ENCODE measurements at regions not wholly inside any gene's neighbourhood (a gene's known extent, or its start where the extent isn't known, plus 50 kb on each side); places are given as distances from the start of the nearest gene placed in this dataset.
"Not testable (repeated sequence)": the region's sequence is repeated elsewhere in the genome, so short reads cannot be mapped to it uniquely, and the experiment has no call there.

GRCh38 chr2:35933031-35933430 is 422.5 kb upstream of the CRIM1 start:
- no peak for DNase-seq (ENCODE audit: low read depth)

GRCh38 chr2:35932276-35932963 is 423.2 kb upstream of the CRIM1 start:
- DNase-seq (ENCODE audit: low read depth): no peak

- no peak for DNase-seq (ENCODE audit: low read depth)
These were observed 424.0 kb upstream of the CRIM1 start for GRCh38 chr2:35931626-35932025.

GRCh38 chr2:35931115-35931514 is 424.5 kb upstream of the CRIM1 start:
- no peak for DNase-seq (ENCODE audit: low read depth)

- no peak for DNase-seq (ENCODE audit: low read depth)
These were observed 426.0 kb upstream of the CRIM1 start for GRCh38 chr2:35929551-35929950.

GRCh38 chr2:35920061-35920460 is 435.5 kb upstream of the CRIM1 start:
- DNase-seq (ENCODE audit: low read depth): no peak

GRCh38 chr2:35915261-35915660 is 440.3 kb upstream of the CRIM1 start:
- no peak for DNase-seq (ENCODE audit: low read depth)

GRCh38 chr2:35891936-35892335 is 463.6 kb upstream of the CRIM1 start:
- DNase-seq (ENCODE audit: low read depth): no peak

GRCh38 chr2:35891528-35891927 is 464.1 kb upstream of the CRIM1 start:
- DNase-seq (ENCODE audit: low read depth): no peak

GRCh38 chr2:35887146-35887545 is 468.4 kb upstream of the CRIM1 start:
- no peak for DNase-seq (ENCODE audit: low read depth)

- DNase-seq (ENCODE audit: low read depth): no peak
These were observed 481.7 kb upstream of the CRIM1 start for GRCh38 chr2:35873921-35874320.

- DNase-seq (ENCODE audit: low read depth): no peak
These were observed 483.9 kb upstream of the CRIM1 start for GRCh38 chr2:35871672-35872071.

GRCh38 chr2:35870713-35871112 is 484.9 kb upstream of the CRIM1 start:
- DNase-seq (ENCODE audit: low read depth): no peak

GRCh38 chr2:35864141-35864540 is 491.4 kb upstream of the CRIM1 start:
- DNase-seq (ENCODE audit: low read depth): no peak

GRCh38 chr2:35858216-35858615 is 497.4 kb upstream of the CRIM1 start:
- DNase-seq (ENCODE audit: low read depth): no peak

- DNase-seq (ENCODE audit: low read depth): no peak
These were observed 498.1 kb upstream of the CRIM1 start for GRCh38 chr2:35857498-35857897.

- DNase-seq (ENCODE audit: low read depth): no peak
These were observed 524.2 kb upstream of the CRIM1 start for GRCh38 chr2:35831385-35831784.

- no peak for DNase-seq (ENCODE audit: low read depth)
These were observed 524.7 kb upstream of the CRIM1 start for GRCh38 chr2:35830833-35831232.

- no peak for DNase-seq (ENCODE audit: low read depth)
These were observed 528.5 kb upstream of the CRIM1 start for GRCh38 chr2:35827086-35827485.

GRCh38 chr2:35822716-35823115 is 532.9 kb upstream of the CRIM1 start:
- no peak for DNase-seq (ENCODE audit: low read depth)

GRCh38 chr2:35821675-35822074 is 533.9 kb upstream of the CRIM1 start:
- no peak for DNase-seq (ENCODE audit: low read depth)

- DNase-seq (ENCODE audit: low read depth): no peak
These were observed 535.2 kb upstream of the CRIM1 start for GRCh38 chr2:35820391-35820790.

GRCh38 chr2:35819033-35819432 is 536.5 kb upstream of the CRIM1 start:
- DNase-seq (ENCODE audit: low read depth): no peak

GRCh38 chr2:35818359-35818758 is 537.2 kb upstream of the CRIM1 start:
- DNase-seq (ENCODE audit: low read depth): not testable (repeated sequence)

- not testable (repeated sequence) for DNase-seq (ENCODE audit: low read depth)
These were observed 541.0 kb upstream of the CRIM1 start for GRCh38 chr2:35814597-35814996.

Measured in GM04504 (cell line).